GM21825 (cell line): ENCODE measurements at regions not wholly inside any gene's neighbourhood (a gene's known extent, or its start where the extent isn't known, plus 50 kb on each side); places are given as distances from the start of the nearest gene placed in this dataset.

Experiments
- ATAC-seq: cut with Tn5 transposase; IDR thresholded peaks from one replicate; pipeline ENCODE4 v1.9.1; 2021; ENCODE audit warnings: mild to moderate bottlenecking, moderate library complexity; ENCODE audit not compliant: unreplicated experiment

GRCh38 chr9:121598965-121599871 is 52.2 kb upstream of the DAB2IP start:
- no peak for ATAC-seq

- no peak for ATAC-seq
Observed at GRCh38 chr9:121599872-121600585, 51.4 kb upstream of the DAB2IP start.

- no peak for ATAC-seq
Observed at GRCh38 chr9:121601194-121601593, 50.2 kb upstream of the DAB2IP start.
